Neural cell (in vitro differentiated cells): ENCODE measurements at regions not wholly inside any gene's neighbourhood (a gene's known extent, or its start where the extent isn't known, plus 50 kb on each side); places are given as distances from the start of the nearest gene placed in this dataset.

Experiments
- H2AFZ ChIP-seq: fragments of 200-600, 300-800 bp; sonication (generic), shearing (Covaris generic); 2 replicates; pipeline ENCODE4 v1.6.0; 2014; ENCODE audit warnings: low read depth, mild to moderate bottlenecking, antibody characterized with exemption, low read length, moderate library complexity
- H3F3A ChIP-seq: fragments of 200-600 bp; shearing (Covaris generic); 2 replicates; pipeline ENCODE4 v1.6.1; 2016; ENCODE audit warnings: mild to moderate bottlenecking, moderate library complexity, mixed read lengths, antibody characterized with exemption, low read length; ENCODE audit not compliant: insufficient read depth, poor library complexity, severe bottlenecking
- H3K27ac ChIP-seq: fragments of 200-600, 300-800 bp; sonication (generic), shearing (Covaris generic); 2 replicates; pipeline ENCODE4 v1.5.1; 2014; ENCODE audit warnings: mild to moderate bottlenecking, low read length, moderate library complexity
- H3K27me3 ChIP-seq: fragments of 300-800, 200-600 bp; sonication (generic), shearing (Covaris generic); 2 replicates; pipeline ENCODE4 v1.6.0; 2014; ENCODE audit warnings: mild to moderate bottlenecking, low read depth, low read length, moderate library complexity; ENCODE audit not compliant: insufficient read depth
- H3K36me3 ChIP-seq: fragments of 300-800, 200-600 bp; sonication (generic), shearing (Covaris generic); 2 replicates; pipeline ENCODE4 v1.5.1; 2014; ENCODE audit warnings: mild to moderate bottlenecking, antibody characterized with exemption, low read length, moderate library complexity; ENCODE audit not compliant: insufficient read depth
- H3K4me2 ChIP-seq: fragments of 300-800, 200-600 bp; sonication (generic), shearing (Covaris generic); 2 replicates; pipeline ENCODE4 v1.6.0; 2014; ENCODE audit warnings: mild to moderate bottlenecking, low read length
- H3K4me3 ChIP-seq: fragments of 300-800, 200-600 bp; sonication (generic), shearing (Covaris generic); 2 replicates; pipeline ENCODE4 v1.5.1; 2014; ENCODE audit warnings: mild to moderate bottlenecking, low read length, moderate library complexity
- H3K79me2 ChIP-seq: fragments of 200-600 bp; shearing (Covaris generic); replicated peaks from 2 replicates; pipeline ENCODE4 v1.6.0; 2014; ENCODE audit warnings: mild to moderate bottlenecking, low read length, moderate library complexity; ENCODE audit not compliant: insufficient read depth
- H3K9ac ChIP-seq: fragments of 300-800, 200-600 bp; sonication (generic), shearing (Covaris generic); 2 replicates; pipeline ENCODE4 v1.6.1; 2016; ENCODE audit warnings: mild to moderate bottlenecking, low read length, mixed read lengths
- H3K9me2 ChIP-seq: fragments of 200-600 bp; shearing (Covaris generic); 2 replicates; pipeline ENCODE4 v1.6.1; 2016; ENCODE audit warnings: mild to moderate bottlenecking, low read length, mixed read lengths; ENCODE audit not compliant: insufficient read depth
- H3K9me3 ChIP-seq: fragments of 200-600, 300-800 bp; sonication (generic), shearing (Covaris generic); 2 replicates; pipeline ENCODE4 v1.6.1; 2016; ENCODE audit warnings: mild to moderate bottlenecking, mixed run types, low read length, moderate library complexity, mixed read lengths
- H4K20me1 ChIP-seq: fragments of 200-600 bp; shearing (Covaris generic); 2 replicates; pipeline ENCODE4 v1.6.1; 2016; ENCODE audit warnings: mild to moderate bottlenecking, mixed run types; ENCODE audit not compliant: insufficient read depth
- EP300 ChIP-seq: fragments of 450-650 bp; conservative IDR thresholded peaks from 2 replicates; pipeline ENCODE4 v1.6.1; 2014; ENCODE audit warnings: antibody characterized with exemption, mild to moderate bottlenecking, moderate library complexity; ENCODE audit not compliant: poor library complexity, severe bottlenecking
- EZH2 ChIP-seq: fragments of 200-600, 300-800 bp; shearing (Covaris generic), sonication (generic); IDR thresholded peaks from 2 replicates; pipeline ENCODE4 v1.6.1; 2014; ENCODE audit warnings: antibody characterized with exemption, low read length, borderline replicate concordance, mild to moderate bottlenecking; ENCODE audit not compliant: insufficient read depth, poor library complexity, severe bottlenecking
- MXI1 ChIP-seq: fragments of 450-650 bp; conservative IDR thresholded peaks from 2 replicates; pipeline ENCODE4 v1.6.1; 2014; ENCODE audit warnings: antibody characterized with exemption, mild to moderate bottlenecking; ENCODE audit not compliant: poor library complexity, severe bottlenecking
- POLR2AphosphoS5 ChIP-seq: IDR thresholded peaks from 2 replicates; pipeline ENCODE4 v1.6.1; 2012
- RAD21 ChIP-seq: fragments of 450-650 bp; conservative IDR thresholded peaks from 2 replicates; pipeline ENCODE4 v1.6.1; 2014; ENCODE audit warnings: antibody characterized with exemption, mild to moderate bottlenecking, moderate library complexity
- SMC3 ChIP-seq: fragments of 450-650 bp; conservative IDR thresholded peaks from 2 replicates; pipeline ENCODE4 v1.6.1; 2014; ENCODE audit warnings: antibody characterized with exemption, mild to moderate bottlenecking, moderate library complexity; ENCODE audit not compliant: poor library complexity
- TAF1 ChIP-seq: IDR thresholded peaks from 2 replicates; pipeline ENCODE4 v1.6.1; 2012; ENCODE audit warnings: low read depth
- TF ChIP-seq, protein P1 (sequence below): fragments of 450-650 bp; IDR thresholded peaks from 2 replicates; pipeline ENCODE4 v1.5.1; 2014; ENCODE audit warnings: antibody characterized with exemption, mild to moderate bottlenecking, moderate library complexity; ENCODE audit not compliant: poor library complexity, severe bottlenecking
- TF ChIP-seq, protein P2 (sequence below): IDR thresholded peaks from 2 replicates; pipeline ENCODE4 v1.6.1; 2012; ENCODE audit warnings: borderline replicate concordance

DNA sequence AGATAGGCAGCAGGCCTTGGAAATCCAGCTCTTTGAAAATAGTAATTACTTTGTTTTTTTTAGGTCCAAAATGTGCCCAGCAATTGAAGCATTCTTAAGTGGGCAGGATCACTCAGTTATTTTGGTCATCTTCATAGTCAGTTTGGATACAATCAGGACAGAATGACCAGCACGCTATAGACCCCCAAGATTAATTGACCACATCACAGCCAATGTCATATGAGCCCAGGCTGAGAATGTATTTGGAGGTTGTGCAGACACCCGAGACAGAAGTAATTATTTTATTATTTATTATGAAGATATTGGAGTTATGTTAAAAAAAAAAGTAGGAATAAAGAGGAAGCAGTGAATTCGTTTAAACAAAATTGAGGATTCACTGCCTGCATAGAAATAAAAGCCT lies 93.3 kb upstream of the PFKP start:
- Histone ChIP-seq H3K27ac (no peak overlapping the region), H3K9me2 (no peaks in the 10 kb centered on the region), H3K4me3 (no peak overlapping the region), H3K4me2 (no peak overlapping the region), H3K27me3 (no peaks in the 10 kb centered on the region), H4K20me1 (no peaks in the 10 kb centered on the region), H3K36me3 (no peaks in the 10 kb centered on the region), H3K9me3 (no peaks in the 10 kb centered on the region), H3F3A (no peaks in the 10 kb centered on the region), H3K79me2 (no peaks in the 10 kb centered on the region), H3K9ac (no peak overlapping the region), H2AFZ (no peak overlapping the region)
- TF ChIP-seq, protein P1, sequence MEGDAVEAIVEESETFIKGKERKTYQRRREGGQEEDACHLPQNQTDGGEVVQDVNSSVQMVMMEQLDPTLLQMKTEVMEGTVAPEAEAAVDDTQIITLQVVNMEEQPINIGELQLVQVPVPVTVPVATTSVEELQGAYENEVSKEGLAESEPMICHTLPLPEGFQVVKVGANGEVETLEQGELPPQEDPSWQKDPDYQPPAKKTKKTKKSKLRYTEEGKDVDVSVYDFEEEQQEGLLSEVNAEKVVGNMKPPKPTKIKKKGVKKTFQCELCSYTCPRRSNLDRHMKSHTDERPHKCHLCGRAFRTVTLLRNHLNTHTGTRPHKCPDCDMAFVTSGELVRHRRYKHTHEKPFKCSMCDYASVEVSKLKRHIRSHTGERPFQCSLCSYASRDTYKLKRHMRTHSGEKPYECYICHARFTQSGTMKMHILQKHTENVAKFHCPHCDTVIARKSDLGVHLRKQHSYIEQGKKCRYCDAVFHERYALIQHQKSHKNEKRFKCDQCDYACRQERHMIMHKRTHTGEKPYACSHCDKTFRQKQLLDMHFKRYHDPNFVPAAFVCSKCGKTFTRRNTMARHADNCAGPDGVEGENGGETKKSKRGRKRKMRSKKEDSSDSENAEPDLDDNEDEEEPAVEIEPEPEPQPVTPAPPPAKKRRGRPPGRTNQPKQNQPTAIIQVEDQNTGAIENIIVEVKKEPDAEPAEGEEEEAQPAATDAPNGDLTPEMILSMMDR = no peak
- TF ChIP-seq EZH2 (no peak), TAF1 (no peak), MXI1 (no peak), EP300 (no peak), POLR2AphosphoS5 (no peak), SMC3 (no peak), RAD21 (no peak)
- TF ChIP-seq, protein P2, sequence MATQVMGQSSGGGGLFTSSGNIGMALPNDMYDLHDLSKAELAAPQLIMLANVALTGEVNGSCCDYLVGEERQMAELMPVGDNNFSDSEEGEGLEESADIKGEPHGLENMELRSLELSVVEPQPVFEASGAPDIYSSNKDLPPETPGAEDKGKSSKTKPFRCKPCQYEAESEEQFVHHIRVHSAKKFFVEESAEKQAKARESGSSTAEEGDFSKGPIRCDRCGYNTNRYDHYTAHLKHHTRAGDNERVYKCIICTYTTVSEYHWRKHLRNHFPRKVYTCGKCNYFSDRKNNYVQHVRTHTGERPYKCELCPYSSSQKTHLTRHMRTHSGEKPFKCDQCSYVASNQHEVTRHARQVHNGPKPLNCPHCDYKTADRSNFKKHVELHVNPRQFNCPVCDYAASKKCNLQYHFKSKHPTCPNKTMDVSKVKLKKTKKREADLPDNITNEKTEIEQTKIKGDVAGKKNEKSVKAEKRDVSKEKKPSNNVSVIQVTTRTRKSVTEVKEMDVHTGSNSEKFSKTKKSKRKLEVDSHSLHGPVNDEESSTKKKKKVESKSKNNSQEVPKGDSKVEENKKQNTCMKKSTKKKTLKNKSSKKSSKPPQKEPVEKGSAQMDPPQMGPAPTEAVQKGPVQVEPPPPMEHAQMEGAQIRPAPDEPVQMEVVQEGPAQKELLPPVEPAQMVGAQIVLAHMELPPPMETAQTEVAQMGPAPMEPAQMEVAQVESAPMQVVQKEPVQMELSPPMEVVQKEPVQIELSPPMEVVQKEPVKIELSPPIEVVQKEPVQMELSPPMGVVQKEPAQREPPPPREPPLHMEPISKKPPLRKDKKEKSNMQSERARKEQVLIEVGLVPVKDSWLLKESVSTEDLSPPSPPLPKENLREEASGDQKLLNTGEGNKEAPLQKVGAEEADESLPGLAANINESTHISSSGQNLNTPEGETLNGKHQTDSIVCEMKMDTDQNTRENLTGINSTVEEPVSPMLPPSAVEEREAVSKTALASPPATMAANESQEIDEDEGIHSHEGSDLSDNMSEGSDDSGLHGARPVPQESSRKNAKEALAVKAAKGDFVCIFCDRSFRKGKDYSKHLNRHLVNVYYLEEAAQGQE = no peak

DNA sequence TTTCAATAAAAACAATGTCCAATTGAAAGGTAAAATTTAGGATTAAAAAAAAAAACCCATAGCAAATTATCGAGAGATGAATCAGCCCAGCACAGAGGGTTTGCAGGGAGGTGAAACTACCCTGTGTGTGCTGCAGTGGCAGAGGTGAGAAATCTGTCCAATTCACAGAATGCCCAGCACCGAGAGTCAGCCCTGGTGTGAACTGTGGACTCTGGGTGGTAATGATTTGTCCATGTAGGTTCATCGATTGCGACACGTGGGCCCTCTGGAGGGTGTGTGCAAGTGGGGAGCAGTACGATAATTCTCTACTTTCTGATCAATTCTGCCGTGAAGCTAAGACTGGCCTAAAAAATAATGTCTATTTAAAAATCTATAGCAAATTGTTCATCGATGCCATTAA lies 94.5 kb upstream of the PFKP start:
- no peaks in the 10 kb centered on the region for H3F3A ChIP-seq
- no peak overlapping the region for H3K4me2 ChIP-seq
- no peaks in the 10 kb centered on the region for H3K9me3 ChIP-seq
- no peak overlapping the region for H3K9ac ChIP-seq
- TF ChIP-seq, protein P2 = no peak
- TF ChIP-seq MXI1 = no peak
- TF ChIP-seq EZH2 = no peak
- TF ChIP-seq TAF1 = no peak
- TF ChIP-seq, protein P1 = no peak
- no peak for TF ChIP-seq EP300
- no peak for TF ChIP-seq RAD21
- no peak for TF ChIP-seq POLR2AphosphoS5
- no peak for TF ChIP-seq SMC3
- no peak overlapping the region for H2AFZ ChIP-seq
- no peaks in the 10 kb centered on the region for H3K79me2 ChIP-seq
- H3K27ac ChIP-seq = no peak overlapping the region
- H4K20me1 ChIP-seq = no peaks in the 10 kb centered on the region
- H3K27me3 ChIP-seq = no peaks in the 10 kb centered on the region
- H3K9me2 ChIP-seq = no peaks in the 10 kb centered on the region
- H3K4me3 ChIP-seq = no peak overlapping the region
- no peaks in the 10 kb centered on the region for H3K36me3 ChIP-seq
